Neuronal stem cell (in vitro differentiated cells): ENCODE measurements at regions not wholly inside any gene's neighbourhood (a gene's known extent, or its start where the extent isn't known, plus 50 kb on each side); places are given as distances from the start of the nearest gene placed in this dataset.

Experiments used
- DNase-seq: peaks from one replicate; pipeline ENCODE4 v3.0.0-alpha.2; 2013; ENCODE audit warnings: low spot score
- H2AFZ ChIP-seq: one replicate; pipeline ENCODE4 v1.6.1; 2013; ENCODE audit warnings: mild to moderate bottlenecking, low read length, inconsistent platforms
- H2AK5ac ChIP-seq: 2 replicates; pipeline ENCODE4 v1.6.1; 2013; ENCODE audit warnings: low read depth, mild to moderate bottlenecking, inconsistent platforms, low read length, moderate library complexity, mixed read lengths
- H2BK120ac ChIP-seq: 2 replicates; pipeline ENCODE4 v1.6.1; 2013; ENCODE audit warnings: low read depth, mild to moderate bottlenecking, inconsistent platforms, low read length, moderate library complexity, mixed read lengths
- H2BK12ac ChIP-seq: one replicate; pipeline ENCODE4 v1.6.1; 2013; ENCODE audit warnings: low read length, inconsistent platforms
- H2BK15ac ChIP-seq: 2 replicates; pipeline ENCODE4 v1.6.1; 2013; ENCODE audit warnings: mild to moderate bottlenecking, low read length, inconsistent platforms, mixed read lengths
- H2BK5ac ChIP-seq: one replicate; pipeline ENCODE4 v1.6.1; 2013; ENCODE audit warnings: inconsistent platforms, mild to moderate bottlenecking, low read length, moderate library complexity
- H3K14ac ChIP-seq: one replicate; pipeline ENCODE4 v1.6.1; 2013; ENCODE audit warnings: low read length, inconsistent platforms
- H3K18ac ChIP-seq: 2 replicates; pipeline ENCODE4 v1.6.1; 2013; ENCODE audit warnings: low read length, inconsistent platforms
- H3K23ac ChIP-seq: 2 replicates; pipeline ENCODE4 v1.6.1; 2013; ENCODE audit warnings: low read depth, mild to moderate bottlenecking, mixed read lengths, low read length, inconsistent platforms; ENCODE audit not compliant: poor library complexity
- H3K27ac ChIP-seq: replicated peaks from 3 replicates; pipeline ENCODE4 v1.5.1; 2013; ENCODE audit warnings: low read length, inconsistent platforms
- H3K27me3 ChIP-seq, 3 experiments: 2 replicates each; pipeline ENCODE4 v1.6.1; 2013; ENCODE audit warnings: low read length in 3 of 3, mild to moderate bottlenecking in 2 of 3, inconsistent platforms in 1 of 3, low read depth in 1 of 3, mixed read lengths in 1 of 3, moderate library complexity in 1 of 3; ENCODE audit not compliant: control insufficient read depth in 3 of 3, insufficient read depth in 3 of 3
- H3K36me3 ChIP-seq, 2 donors: replicated peaks in 1 of 2; 2 replicates each; pipeline ENCODE4 v1.6.1; 2013; ENCODE audit warnings: low read length in 2 of 2; ENCODE audit not compliant: control insufficient read depth in 2 of 2, insufficient read depth in 2 of 2
- H3K4ac ChIP-seq: 2 replicates; pipeline ENCODE4 v1.6.1; 2013; ENCODE audit warnings: inconsistent platforms, mild to moderate bottlenecking, low read length, moderate library complexity
- H3K4me1 ChIP-seq, 2 donors: 1 replicate in 1 of 2; 2 replicates in 1 of 2; pipeline ENCODE4 v1.6.1; 2013; ENCODE audit warnings: low read length in 2 of 2, low read depth in 1 of 2; ENCODE audit not compliant: control insufficient read depth in 2 of 2, insufficient read depth in 1 of 2
- H3K4me2 ChIP-seq: one replicate; pipeline ENCODE4 v1.6.1; 2013; ENCODE audit warnings: mild to moderate bottlenecking, low read length, inconsistent platforms; ENCODE audit not compliant: insufficient read depth, poor library complexity, severe bottlenecking
- H3K4me3 ChIP-seq, 2 donors: 2 replicates each; pipeline ENCODE4 v1.5.1; 2013; ENCODE audit warnings: low read length in 2 of 2, mild to moderate bottlenecking in 2 of 2, inconsistent platforms in 1 of 2, moderate library complexity in 1 of 2
- H3K79me1 ChIP-seq: one replicate; pipeline ENCODE4 v1.6.1; 2013; ENCODE audit warnings: low read depth, mild to moderate bottlenecking, inconsistent platforms, low read length, moderate library complexity
- H3K9ac ChIP-seq: one replicate; pipeline ENCODE4 v1.6.1; 2013; ENCODE audit warnings: mild to moderate bottlenecking, low read depth, low read length, inconsistent platforms; ENCODE audit not compliant: poor library complexity
- H3K9me3 ChIP-seq, 2 donors: replicated peaks in 1 of 2; 2 replicates each; pipeline versions ENCODE3 to v1.6.1; 2013; ENCODE audit warnings: low read length in 2 of 2, mild to moderate bottlenecking in 2 of 2, inconsistent platforms in 1 of 2, low read depth in 1 of 2, mixed read lengths in 1 of 2, moderate library complexity in 1 of 2; ENCODE audit not compliant: control insufficient read depth in 2 of 2, insufficient read depth in 1 of 2
- H4K8ac ChIP-seq: one replicate; pipeline ENCODE4 v1.6.1; 2013; ENCODE audit warnings: low read depth, mild to moderate bottlenecking, inconsistent platforms, low read length, moderate library complexity
- H4K91ac ChIP-seq: one replicate; pipeline ENCODE4 v1.6.1; 2013; ENCODE audit warnings: low read length, low read depth, mild to moderate bottlenecking, inconsistent platforms; ENCODE audit not compliant: poor library complexity
- WGBS, 2 donors: extraction: QIAGEN DNeasy Blood & Tissue Kit; methylation state at CpG; one replicate each; pipeline ENCODE4 v1.1.7; 2013; ENCODE audit warnings: missing lambda C conversion rate in 2 of 2, mixed read lengths in 1 of 2; ENCODE audit not compliant: insufficient read length in 2 of 2, insufficient replicate concordance in 1 of 2; ENCODE audit errors: extremely low coverage in 2 of 2; 5-methylcytosine and 5-hydroxymethylcytosine counted together

DNA sequence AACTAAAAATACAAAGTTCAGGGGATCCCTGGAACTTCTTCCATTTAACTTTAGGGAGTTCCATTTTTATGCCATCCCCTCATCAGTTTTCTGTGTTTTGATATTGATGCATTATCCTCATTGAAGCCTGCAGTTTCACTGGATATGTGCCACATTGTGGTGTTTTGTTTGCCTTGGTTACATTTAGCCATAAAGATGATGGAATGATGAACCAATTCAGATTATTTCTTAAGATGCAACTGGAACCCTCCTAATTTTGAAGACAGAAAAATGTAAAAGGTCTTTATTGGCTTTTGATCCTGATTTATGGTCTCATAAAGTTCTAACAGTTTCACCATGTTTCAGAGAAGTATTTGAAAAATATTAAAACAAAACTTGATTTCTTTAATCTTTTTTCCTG lies 314.2 kb upstream of the KLF6 start:
- no peak overlapping the region for H3K4ac ChIP-seq
- H3K9ac ChIP-seq, result no peak overlapping the region
- no peak overlapping the region for H2BK120ac ChIP-seq
- no peaks in the 10 kb centered on the region for H3K9me3 ChIP-seq
- H3K27me3 ChIP-seq, result no peaks in the 10 kb centered on the region
- no peak overlapping the region for H2AK5ac ChIP-seq
- no peak overlapping the region for H3K14ac ChIP-seq
- no peak overlapping the region for H2BK5ac ChIP-seq
- H2BK12ac ChIP-seq, result no peak overlapping the region
- no peak overlapping the region for H3K27ac ChIP-seq
- H3K4me2 ChIP-seq, result no peak overlapping the region
- no peak overlapping the region for H3K18ac ChIP-seq
- no peak overlapping the region for H2BK15ac ChIP-seq
- no peak overlapping the region for H2AFZ ChIP-seq
- no peaks in the 10 kb centered on the region for H3K36me3 ChIP-seq
- H3K23ac ChIP-seq, result no peak overlapping the region
- H3K4me1 ChIP-seq, result peaks cover 2 to 5% of the 10 kb centered on the region in 2 donors
- H4K8ac ChIP-seq, result no peak overlapping the region
- DNase-seq, result no peak
- no peak overlapping the region for H3K4me3 ChIP-seq
- no peak overlapping the region for H4K91ac ChIP-seq
- no peaks in the 10 kb centered on the region for H3K79me1 ChIP-seq

DNA sequence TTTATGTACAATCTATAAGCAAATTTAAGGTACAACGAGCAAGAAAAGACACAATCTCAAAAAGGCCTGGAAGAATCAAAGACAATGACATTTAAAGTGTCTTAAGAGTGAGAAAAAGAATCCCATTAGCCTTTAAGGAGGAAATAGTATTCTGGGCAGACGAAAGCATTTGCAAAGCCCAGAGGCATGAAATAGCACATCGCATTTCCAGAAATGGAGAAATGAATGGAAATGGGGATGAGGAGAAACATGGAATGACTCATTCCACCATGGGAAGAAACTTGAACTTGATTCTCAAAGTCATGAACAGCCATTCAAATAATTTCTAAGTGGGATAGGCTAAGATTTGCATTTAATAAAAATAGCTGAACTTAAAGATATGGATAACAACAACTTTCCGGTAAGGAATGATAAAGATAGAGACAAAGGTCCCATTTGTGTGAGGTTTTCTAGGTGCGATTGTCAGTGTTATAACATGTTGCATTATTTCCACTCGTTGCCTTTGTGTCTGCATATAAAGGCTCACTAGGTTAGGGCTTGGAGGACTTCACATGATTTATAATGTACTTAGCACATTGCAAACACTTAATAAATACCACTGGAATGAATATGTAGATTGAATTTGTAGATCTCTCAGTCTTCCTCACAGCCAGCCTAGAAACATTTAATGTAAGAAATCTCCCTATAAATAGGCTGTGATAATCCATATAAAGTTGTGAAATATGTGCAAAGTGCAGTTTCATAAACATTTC lies 310.3 kb upstream of the KLF6 start:
- DNase-seq, result no peak
- H2BK5ac ChIP-seq, result no peak overlapping the region

DNA sequence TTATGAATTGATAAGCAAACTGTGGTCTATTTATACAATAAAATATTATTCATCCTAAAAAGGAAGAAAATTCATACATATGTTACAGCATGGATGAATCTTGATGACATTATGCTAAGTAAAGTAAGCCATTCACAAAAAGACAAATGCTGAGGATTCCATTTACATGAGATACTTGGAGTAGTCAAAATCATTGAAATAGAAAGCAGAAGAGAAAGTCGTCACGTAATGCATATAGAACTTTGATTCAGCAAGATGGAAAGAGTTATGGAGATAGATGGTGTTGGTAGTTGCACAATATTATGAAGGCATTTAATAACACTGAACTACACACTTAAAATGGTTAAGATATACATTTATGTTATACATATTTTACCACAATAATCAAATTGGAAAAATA lies 309.7 kb upstream of the KLF6 start:
- Histone ChIP-seq H3K79me1 (no peaks in the 10 kb centered on the region), H3K14ac (no peak overlapping the region), H2AK5ac (no peak overlapping the region), H3K4me2 (no peak overlapping the region), H2BK15ac (no peak overlapping the region), H3K9me3 (no peaks in the 10 kb centered on the region), H3K4ac (no peak overlapping the region), H3K27ac (no peak overlapping the region), H3K18ac (no peak overlapping the region), H2AFZ (no peak overlapping the region), H4K8ac (no peak overlapping the region), H3K4me1 (peaks cover 2 to 5% of the 10 kb centered on the region in 2 donors), H2BK5ac (no peak overlapping the region), H3K23ac (no peak overlapping the region), H2BK120ac (no peak overlapping the region), H3K27me3 (no peaks in the 10 kb centered on the region), H3K36me3 (no peaks in the 10 kb centered on the region), H4K91ac (no peak overlapping the region), H3K9ac (no peak overlapping the region), H2BK12ac (no peak overlapping the region), H3K4me3 (no peak overlapping the region)
- WGBS, 2 donors, result no CpG with 5 or more reads among the region's 2 CpGs
- no peak for DNase-seq

More for the DNA sequence above, 310.3 kb upstream of the KLF6 start:
- Histone ChIP-seq H4K8ac (no peak overlapping the region), H2AFZ (no peak overlapping the region), H4K91ac (no peak overlapping the region), H3K27ac (no peak overlapping the region), H3K9me3 (no peaks in the 10 kb centered on the region), H3K4me2 (no peak overlapping the region), H3K27me3 (no peaks in the 10 kb centered on the region), H3K36me3 (no peaks in the 10 kb centered on the region), H3K79me1 (no peaks in the 10 kb centered on the region), H3K4ac (no peak overlapping the region), H2BK15ac (no peak overlapping the region), H3K9ac (no peak overlapping the region), H3K4me3 (no peak overlapping the region), H3K4me1 (peaks cover 2 to 5% of the 10 kb centered on the region in 2 donors), H3K18ac (no peak overlapping the region), H2AK5ac (no peak overlapping the region), H2BK120ac (no peak overlapping the region), H3K23ac (no peak overlapping the region), H3K14ac (no peak overlapping the region), H2BK12ac (no peak overlapping the region)
- WGBS, 2 donors, result no CpG with 5 or more reads among the region's 6 CpGs

DNA sequence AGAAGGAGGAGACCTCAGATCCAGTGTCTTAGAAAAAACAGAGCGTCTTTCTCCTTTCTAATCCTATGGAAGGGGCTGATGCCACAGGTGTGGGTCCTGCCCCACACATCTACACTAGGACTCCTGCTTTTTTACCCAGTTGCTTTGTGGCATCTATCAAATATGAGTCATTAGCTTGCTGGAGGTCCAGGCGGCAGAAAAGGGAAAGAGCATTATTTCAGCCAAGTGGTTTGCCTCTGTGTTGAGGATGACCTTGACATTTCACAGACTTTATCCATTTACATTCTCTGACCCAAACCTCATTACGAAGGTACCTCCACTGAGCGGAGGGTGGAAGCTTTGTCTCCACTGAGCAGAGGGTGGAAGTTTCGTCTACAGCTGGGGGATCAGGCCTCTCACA lies 308.4 kb upstream of the KLF6 start:
- Histone ChIP-seq H3K18ac (no peak overlapping the region), H2BK12ac (no peak overlapping the region), H2AFZ (no peak overlapping the region), H3K4ac (no peak overlapping the region), H3K79me1 (no peaks in the 10 kb centered on the region), H3K23ac (no peak overlapping the region), H4K91ac (no peak overlapping the region), H4K8ac (no peak overlapping the region), H3K36me3 (no peaks in the 10 kb centered on the region), H3K27me3 (no peaks in the 10 kb centered on the region), H3K9me3 (no peaks in the 10 kb centered on the region), H3K27ac (no peak overlapping the region), H3K4me1 (peaks cover 2 to 5% of the 10 kb centered on the region in 2 donors), H3K4me3 (no peak overlapping the region), H2BK120ac (no peak overlapping the region), H2AK5ac (no peak overlapping the region), H2BK15ac (no peak overlapping the region), H3K9ac (no peak overlapping the region), H3K14ac (no peak overlapping the region), H2BK5ac (no peak overlapping the region), H3K4me2 (no peak overlapping the region)
- no peak for DNase-seq
- no CpG with 5 or more reads among the region's 5 CpGs for WGBS, 2 donors
